Suprapubic skin (tissue), 4 donors: ENCODE measurements at regions not wholly inside any gene's neighbourhood (a gene's known extent, or its start where the extent isn't known, plus 50 kb on each side); places are given as distances from the start of the nearest gene placed in this dataset.

Source experiments
- CTCF ChIP-seq, 2 donors: fragments of 200-600 bp in 1 of 2; fragments of 450-650 bp in 1 of 2; sonication (generic) in 1 of 2; IDR thresholded peaks; one replicate each; pipeline ENCODE4 v1.5.1; 2016 to 2019; ENCODE audit warnings: antibody characterized with exemption in 2 of 2, mild to moderate bottlenecking in 1 of 2, moderate library complexity in 1 of 2
- EP300 ChIP-seq: sonication (generic); formaldehyde crosslinking; IDR thresholded peaks from one replicate; pipeline ENCODE4 v1.6.1; 2017; ENCODE audit warnings: antibody characterized with exemption
- POLR2A ChIP-seq, 2 donors: fragments of 450-650 bp; IDR thresholded peaks; one replicate each; pipeline ENCODE4 v1.6.1; 2017; ENCODE audit warnings: antibody characterized with exemption in 2 of 2, mild to moderate bottlenecking in 2 of 2, moderate library complexity in 2 of 2
- POLR2AphosphoS5 ChIP-seq, 3 donors: sonication (generic); formaldehyde crosslinking; IDR thresholded peaks; one replicate each; pipeline ENCODE4 v1.6.1; 2017; ENCODE audit warnings: antibody characterized with exemption in 3 of 3

DNA sequence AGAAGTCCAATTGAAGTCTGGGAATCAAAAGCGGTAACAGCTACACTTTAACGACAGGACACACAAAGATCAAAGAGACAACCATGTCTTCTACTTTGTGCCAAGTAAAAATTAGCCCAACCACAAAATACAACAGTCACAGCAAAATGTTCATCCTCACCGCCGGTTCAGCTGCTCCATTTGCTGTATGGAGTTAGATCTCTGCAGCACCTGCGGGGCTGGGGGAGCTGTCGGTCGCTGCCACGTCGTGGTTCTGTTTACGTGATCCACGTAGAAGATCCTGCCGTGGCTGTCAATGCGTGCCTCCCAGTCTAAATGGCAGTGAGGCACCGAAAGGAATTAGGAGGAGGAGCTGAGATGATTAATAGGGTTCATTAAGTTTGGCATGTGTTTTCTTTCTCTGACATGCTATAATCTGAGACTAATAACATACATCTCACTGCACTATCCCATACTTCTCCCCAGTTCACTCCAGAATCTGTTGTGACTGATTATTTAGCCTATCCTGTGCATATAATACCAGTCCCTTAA lies 136.5 kb upstream of the STK17B start:
- no peak for TF ChIP-seq CTCF (IDR thresholded peaks at IDR 0.05)
- no peak for TF ChIP-seq EP300
- no peak for TF ChIP-seq POLR2A (IDR thresholded peaks at IDR 0.05)
- TF ChIP-seq POLR2AphosphoS5 (IDR thresholded peaks at IDR 0.05): no peak
